GM23338 (cell line): ENCODE measurements at regions not wholly inside any gene's neighbourhood (a gene's known extent, or its start where the extent isn't known, plus 50 kb on each side); places are given as distances from the start of the nearest gene placed in this dataset.

Experiments used
- EZH2 ChIP-seq: fragments of 200-600 bp; sonication (generic); IDR thresholded peaks from one replicate; pipeline ENCODE4 v1.8.0; 2017; ENCODE audit warnings: antibody characterized with exemption, mild to moderate bottlenecking, low read depth; ENCODE audit not compliant: unreplicated experiment
- POLR2AphosphoS5 ChIP-seq: IDR thresholded peaks from 2 replicates; pipeline ENCODE4 v1.6.1; 2016; ENCODE audit warnings: antibody characterized with exemption, low read depth
- TF ChIP-seq, protein P1 (sequence below), 2 experiments: fragments of 200-600 bp in 1 of 2; sonication (generic) in 1 of 2; conservative IDR thresholded peaks; 2 replicates each; pipeline versions ENCODE4 v1.5.1 to v1.6.1; 2016 to 2017; ENCODE audit warnings: antibody characterized with exemption in 2 of 2, low read depth in 2 of 2, mild to moderate bottlenecking in 2 of 2, moderate library complexity in 1 of 2
- TF ChIP-seq, protein P2 (sequence below): IDR thresholded peaks from one replicate; pipeline ENCODE4 v1.6.1; 2018; ENCODE audit warnings: antibody characterized with exemption; ENCODE audit not compliant: unreplicated experiment

GRCh38 chr11:112624431-112624830 lies 336.8 kb upstream of the NCAM1 start:
- TF ChIP-seq POLR2AphosphoS5 (no peak), EZH2 (no peak)
- TF ChIP-seq, protein P1, sequence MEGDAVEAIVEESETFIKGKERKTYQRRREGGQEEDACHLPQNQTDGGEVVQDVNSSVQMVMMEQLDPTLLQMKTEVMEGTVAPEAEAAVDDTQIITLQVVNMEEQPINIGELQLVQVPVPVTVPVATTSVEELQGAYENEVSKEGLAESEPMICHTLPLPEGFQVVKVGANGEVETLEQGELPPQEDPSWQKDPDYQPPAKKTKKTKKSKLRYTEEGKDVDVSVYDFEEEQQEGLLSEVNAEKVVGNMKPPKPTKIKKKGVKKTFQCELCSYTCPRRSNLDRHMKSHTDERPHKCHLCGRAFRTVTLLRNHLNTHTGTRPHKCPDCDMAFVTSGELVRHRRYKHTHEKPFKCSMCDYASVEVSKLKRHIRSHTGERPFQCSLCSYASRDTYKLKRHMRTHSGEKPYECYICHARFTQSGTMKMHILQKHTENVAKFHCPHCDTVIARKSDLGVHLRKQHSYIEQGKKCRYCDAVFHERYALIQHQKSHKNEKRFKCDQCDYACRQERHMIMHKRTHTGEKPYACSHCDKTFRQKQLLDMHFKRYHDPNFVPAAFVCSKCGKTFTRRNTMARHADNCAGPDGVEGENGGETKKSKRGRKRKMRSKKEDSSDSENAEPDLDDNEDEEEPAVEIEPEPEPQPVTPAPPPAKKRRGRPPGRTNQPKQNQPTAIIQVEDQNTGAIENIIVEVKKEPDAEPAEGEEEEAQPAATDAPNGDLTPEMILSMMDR (conservative IDR thresholded peaks at IDR 0.05; ENCODE audit: low read depth in 2 of 2) = no peak
- TF ChIP-seq, protein P2, sequence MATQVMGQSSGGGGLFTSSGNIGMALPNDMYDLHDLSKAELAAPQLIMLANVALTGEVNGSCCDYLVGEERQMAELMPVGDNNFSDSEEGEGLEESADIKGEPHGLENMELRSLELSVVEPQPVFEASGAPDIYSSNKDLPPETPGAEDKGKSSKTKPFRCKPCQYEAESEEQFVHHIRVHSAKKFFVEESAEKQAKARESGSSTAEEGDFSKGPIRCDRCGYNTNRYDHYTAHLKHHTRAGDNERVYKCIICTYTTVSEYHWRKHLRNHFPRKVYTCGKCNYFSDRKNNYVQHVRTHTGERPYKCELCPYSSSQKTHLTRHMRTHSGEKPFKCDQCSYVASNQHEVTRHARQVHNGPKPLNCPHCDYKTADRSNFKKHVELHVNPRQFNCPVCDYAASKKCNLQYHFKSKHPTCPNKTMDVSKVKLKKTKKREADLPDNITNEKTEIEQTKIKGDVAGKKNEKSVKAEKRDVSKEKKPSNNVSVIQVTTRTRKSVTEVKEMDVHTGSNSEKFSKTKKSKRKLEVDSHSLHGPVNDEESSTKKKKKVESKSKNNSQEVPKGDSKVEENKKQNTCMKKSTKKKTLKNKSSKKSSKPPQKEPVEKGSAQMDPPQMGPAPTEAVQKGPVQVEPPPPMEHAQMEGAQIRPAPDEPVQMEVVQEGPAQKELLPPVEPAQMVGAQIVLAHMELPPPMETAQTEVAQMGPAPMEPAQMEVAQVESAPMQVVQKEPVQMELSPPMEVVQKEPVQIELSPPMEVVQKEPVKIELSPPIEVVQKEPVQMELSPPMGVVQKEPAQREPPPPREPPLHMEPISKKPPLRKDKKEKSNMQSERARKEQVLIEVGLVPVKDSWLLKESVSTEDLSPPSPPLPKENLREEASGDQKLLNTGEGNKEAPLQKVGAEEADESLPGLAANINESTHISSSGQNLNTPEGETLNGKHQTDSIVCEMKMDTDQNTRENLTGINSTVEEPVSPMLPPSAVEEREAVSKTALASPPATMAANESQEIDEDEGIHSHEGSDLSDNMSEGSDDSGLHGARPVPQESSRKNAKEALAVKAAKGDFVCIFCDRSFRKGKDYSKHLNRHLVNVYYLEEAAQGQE = no peak
